HEK293 (cell line): ENCODE measurements at regions not wholly inside any gene's neighbourhood (a gene's known extent, or its start where the extent isn't known, plus 50 kb on each side); places are given as distances from the start of the nearest gene placed in this dataset.

Experiments
- CTCF ChIP-seq: fragments of 450-650 bp; formaldehyde crosslinking; IDR thresholded peaks from 2 replicates; pipeline ENCODE4 v1.5.1; 2016; ENCODE audit warnings: missing biosample characterization, missing genetic modification characterization
- IKZF3 ChIP-seq: fragments of 450-650 bp; IDR thresholded peaks from 2 replicates; pipeline ENCODE4 v1.5.0; 2018; ENCODE audit warnings: missing biosample characterization, mild to moderate bottlenecking, missing genetic modification characterization, moderate library complexity
- PRDM10 ChIP-seq: fragments of 450-650 bp; formaldehyde crosslinking; IDR thresholded peaks from 2 replicates; pipeline ENCODE4 v1.5.1; 2016; ENCODE audit warnings: missing biosample characterization, missing genetic modification characterization
- ZNF311 ChIP-seq: fragments of 450-650 bp; formaldehyde crosslinking; IDR thresholded peaks from 2 replicates; pipeline ENCODE4 v1.5.1; 2017; ENCODE audit warnings: missing biosample characterization, missing genetic modification characterization, borderline replicate concordance
- ZNF37A ChIP-seq: fragments of 450-650 bp; IDR thresholded peaks from 2 replicates; pipeline ENCODE4 v1.5.1; 2018; ENCODE audit warnings: missing biosample characterization, missing genetic modification characterization
- ZNF76 ChIP-seq: fragments of 450-650 bp; formaldehyde crosslinking; IDR thresholded peaks from 2 replicates; pipeline ENCODE4; 2016; ENCODE audit warnings: low read depth, missing biosample characterization, missing genetic modification characterization, borderline replicate concordance

GRCh38 chr5:40356248-40356647 is 323.5 kb upstream of the PTGER4 start:
- TF ChIP-seq ZNF311 (tag by site-specific recombination) (no peak), IKZF3 (tag by site-specific recombination) (no peak), PRDM10 (tag by site-specific recombination) (no peak), ZNF76 (no peak), CTCF (tag by site-specific recombination) (no peak), ZNF37A (tag by site-specific recombination) (no peak)
